CD4-positive, alpha-beta T cell (primary cell): ENCODE measurements at regions not wholly inside any gene's neighbourhood (a gene's known extent, or its start where the extent isn't known, plus 50 kb on each side); places are given as distances from the start of the nearest gene placed in this dataset.

Experiments
- ATAC-seq: fragments of 200-7000 bp; cut with Tn5 transposase; one replicate; pipeline ENCODE4 v1.10.0; 2022; ENCODE audit warnings: mild to moderate bottlenecking; ENCODE audit not compliant: poor library complexity
- CTCF ChIA-PET: fragments of 350-600 bp; sonication (Branson Sonifier 250); formaldehyde crosslinking; loops from one replicate; lab custom pipeline; 2021; ENCODE audit warnings: antibody characterized with exemption, inconsistent platforms; lab: Charles Lee
- POLR2A ChIA-PET: fragments of 350-600 bp; sonication (Branson Sonifier 250); formaldehyde crosslinking; loops from one replicate; lab custom pipeline; 2021; ENCODE audit warnings: antibody characterized with exemption, inconsistent platforms; lab: Charles Lee
- DNase-seq, 14 experiments: peaks; one replicate each; pipeline ENCODE4 v3.0.0-alpha.2; 2013 to 2020; ENCODE audit warnings: mixed read lengths in 2 of 14
- H3K27ac ChIP-seq, 2 donors: one replicate each; pipeline versions ENCODE4 v1.5.1 to v1.7.0; 2013; ENCODE audit warnings: low read length in 2 of 2, low read depth in 1 of 2, mild to moderate bottlenecking in 1 of 2
- H3K27me3 ChIP-seq, 2 experiments: 1 replicate in 1 of 2; 2 replicates in 1 of 2; pipeline versions ENCODE4 v1.6.1 to v1.7.0; 2013; ENCODE audit warnings: low read length in 2 of 2, control low read depth in 1 of 2, mild to moderate bottlenecking in 1 of 2, moderate library complexity in 1 of 2; ENCODE audit not compliant: insufficient read depth in 2 of 2, control insufficient read depth in 1 of 2
- H3K36me3 ChIP-seq: one replicate; pipeline ENCODE4 v1.6.1; 2013; ENCODE audit warnings: low read length, control low read depth; ENCODE audit not compliant: insufficient read depth
- H3K4me1 ChIP-seq: one replicate; pipeline ENCODE4 v1.6.1; 2013; ENCODE audit warnings: low read length, control low read depth; ENCODE audit not compliant: insufficient read depth
- H3K4me3 ChIP-seq: one replicate; pipeline ENCODE4 v1.5.1; 2013; ENCODE audit warnings: mild to moderate bottlenecking, low read length, moderate library complexity
- H3K9me3 ChIP-seq, 2 experiments: 1 replicate in 1 of 2; 2 replicates in 1 of 2; pipeline versions ENCODE4 v1.6.1 to v1.7.0; 2013; ENCODE audit warnings: low read length in 2 of 2, mild to moderate bottlenecking in 2 of 2, control low read depth in 1 of 2, moderate library complexity in 1 of 2; ENCODE audit not compliant: control insufficient read depth in 1 of 2, insufficient read depth in 1 of 2
- H3K27ac Mint-ChIP-seq: one replicate; pipeline ENCODE4 v1.8.0; 2020; ENCODE audit warnings: mixed read lengths
- H3K27me3 Mint-ChIP-seq: one replicate; pipeline ENCODE4 v1.8.0; 2021; ENCODE audit warnings: mixed read lengths
- H3K36me3 Mint-ChIP-seq: one replicate; pipeline ENCODE4 v1.8.0; 2021; ENCODE audit warnings: low read depth, mixed read lengths
- H3K4me1 Mint-ChIP-seq: one replicate; pipeline ENCODE4 v1.8.0; 2021; ENCODE audit warnings: low read depth, mixed read lengths
- H3K4me3 Mint-ChIP-seq: one replicate; pipeline ENCODE4 v1.8.0; 2020; ENCODE audit warnings: mild to moderate bottlenecking, mixed read lengths
- H3K9me3 Mint-ChIP-seq: one replicate; pipeline ENCODE4 v1.8.0; 2020; ENCODE audit warnings: mixed read lengths
- CTCF ChIP-seq: fragments of 200-600 bp; IDR thresholded peaks from one replicate; pipeline ENCODE4 v1.8.0; 2022; ENCODE audit warnings: antibody characterized with exemption, mild to moderate bottlenecking
- intact Hi-C, 2 experiments: fragments of 100-400 bp; cut with DNase I in 1 of 2; cut with micrococcal nuclease in 1 of 2; formaldehyde crosslinking; loops; one replicate each; pipeline versions ENCODE4 v1.15.1 to v1.9.0; 2023 to 2025; cut with DNase I, micrococcal nuclease

DNA sequence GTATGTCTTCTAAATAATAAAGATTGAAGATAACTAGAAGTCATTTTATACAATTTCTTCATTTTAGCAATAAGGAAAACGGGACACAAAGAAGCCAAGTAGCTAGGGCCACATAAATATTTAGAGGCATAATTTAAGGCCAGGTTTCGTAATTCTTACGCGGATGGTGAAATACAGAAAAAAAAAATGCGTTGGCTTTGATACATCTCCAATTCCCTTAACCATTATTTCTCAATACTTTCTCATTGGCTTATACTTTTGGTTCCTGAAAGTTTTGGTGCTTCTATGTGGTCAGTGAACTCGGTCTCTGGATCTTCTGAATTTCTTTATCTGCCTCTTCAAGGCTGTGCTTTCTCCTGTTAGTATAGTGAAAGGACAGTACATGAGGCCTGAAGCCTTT lies 888.1 kb downstream of the KCNJ2 start:
- ATAC-seq (no peak), DNase-seq (no peak)
- Mint-ChIP-seq H3K36me3 (no peaks in the 10 kb centered on the region), H3K9me3 (peaks cover 16% of the 10 kb centered on the region), H3K4me3 (no peak overlapping the region), H3K27me3 (no peaks in the 10 kb centered on the region), H3K4me1 (no peaks in the 10 kb centered on the region), H3K27ac (no peak overlapping the region)
- ChIA-PET POLR2A (no interaction called here), CTCF (interaction anchor here (0.6 kb wide), 2 partner anchors 500 to 1959 kb away, joined by 3 read pairs; no protein-coding TSS in a partner anchor)
- Histone ChIP-seq H3K4me3 (no peak overlapping the region), H3K36me3 (no peaks in the 10 kb centered on the region), H3K4me1 (no peaks in the 10 kb centered on the region), H3K9me3 (no peaks in the 10 kb centered on the region), H3K27me3 (no peaks in the 10 kb centered on the region), H3K27ac (no peak overlapping the region)
- TF ChIP-seq CTCF = no peak
- intact Hi-C loops = no loop called here

DNA sequence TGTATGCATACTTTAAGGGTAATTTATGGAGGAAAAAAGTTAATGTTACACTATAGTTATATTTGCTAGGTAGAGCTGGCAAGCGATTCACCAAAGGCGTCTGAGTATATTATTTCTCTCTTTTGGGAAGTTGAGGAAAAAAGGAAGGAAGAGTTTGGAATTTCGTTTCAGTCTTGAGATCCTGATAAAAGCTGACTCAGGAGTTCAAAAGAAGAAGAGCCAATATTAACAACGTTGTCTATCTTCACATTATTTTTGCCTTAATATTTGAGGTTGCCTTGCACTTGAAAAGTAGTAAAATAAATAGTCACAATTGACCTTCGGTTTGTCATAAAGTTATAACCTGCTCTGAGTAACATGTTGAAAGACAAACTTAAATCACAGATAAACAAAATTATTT lies 888.6 kb downstream of the KCNJ2 start:
- no peak for TF ChIP-seq CTCF
- no peaks in the 10 kb centered on the region for H3K9me3 ChIP-seq
- ChIA-PET CTCF (interaction anchor here (0.6 kb wide), 2 partner anchors 500 to 1958 kb away, joined by 3 read pairs; no protein-coding TSS in a partner anchor), POLR2A (no interaction called here)
- Mint-ChIP-seq H3K4me1 (no peaks in the 10 kb centered on the region), H3K27ac (no peak overlapping the region), H3K27me3 (no peaks in the 10 kb centered on the region), H3K4me3 (no peak overlapping the region), H3K36me3 (no peaks in the 10 kb centered on the region), H3K9me3 (peaks cover 14% of the 10 kb centered on the region)
- H3K4me1 ChIP-seq = no peaks in the 10 kb centered on the region
- H3K4me3 ChIP-seq = no peak overlapping the region
- DNase-seq (no peak), ATAC-seq (no peak)
- H3K36me3 ChIP-seq = no peaks in the 10 kb centered on the region
- no peak overlapping the region for H3K27ac ChIP-seq
- no peaks in the 10 kb centered on the region for H3K27me3 ChIP-seq
- intact Hi-C loops = no loop called here

DNA sequence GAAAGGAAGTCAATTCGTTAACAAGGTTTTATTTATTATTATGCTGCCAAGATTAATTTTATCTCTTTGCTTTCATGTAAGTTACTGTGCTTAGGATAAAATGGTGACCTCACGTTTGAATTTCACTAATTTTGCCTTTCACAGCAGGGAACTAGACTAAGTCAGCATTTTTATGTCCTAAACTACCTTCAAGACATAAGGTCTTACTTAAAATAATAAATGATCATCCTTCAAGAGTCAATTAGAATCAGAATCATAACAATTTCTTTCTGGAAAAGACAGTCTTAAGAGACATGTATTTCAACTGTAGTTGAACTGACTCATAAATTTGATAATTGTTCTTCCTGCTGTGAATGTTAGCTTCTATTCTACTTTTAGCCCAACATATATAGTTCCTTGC lies 893.8 kb downstream of the KCNJ2 start:
- POLR2A ChIA-PET = no interaction called here
- Histone ChIP-seq H3K9me3 (peaks cover 0 to 4% of the 10 kb centered on the region in 2 experiments), H3K36me3 (no peaks in the 10 kb centered on the region), H3K27me3 (no peaks in the 10 kb centered on the region), H3K4me1 (no peaks in the 10 kb centered on the region), H3K4me3 (no peak overlapping the region), H3K27ac (no peak overlapping the region)
- intact Hi-C loops = no loop called here
- DNase-seq = no peak
- peaks cover 16% of the 10 kb centered on the region for H3K9me3 Mint-ChIP-seq
- no peak for ATAC-seq
- no peak for TF ChIP-seq CTCF
- no peak overlapping the region for H3K27ac Mint-ChIP-seq
- no peaks in the 10 kb centered on the region for H3K36me3 Mint-ChIP-seq
- no peak overlapping the region for H3K4me3 Mint-ChIP-seq
- CTCF ChIA-PET = no interaction called here
- no peaks in the 10 kb centered on the region for H3K27me3 Mint-ChIP-seq
- no peaks in the 10 kb centered on the region for H3K4me1 Mint-ChIP-seq
